MM.1S (cell line): ENCODE measurements at regions not wholly inside any gene's neighbourhood (a gene's known extent, or its start where the extent isn't known, plus 50 kb on each side); places are given as distances from the start of the nearest gene placed in this dataset.

Source experiments
- EZH2 ChIP-seq: fragments of 300-600 bp; sonication (generic); optimal IDR thresholded peaks from 2 replicates; pipeline ENCODE3; 2017; ENCODE audit warnings: low read depth, mild to moderate bottlenecking, antibody characterized with exemption, low read length, mixed read lengths
- TF ChIP-seq, protein P1 (sequence below): fragments of 300-600 bp; sonication (generic); IDR thresholded peaks from 2 replicates; pipeline ENCODE4 v1.5.1; 2016; ENCODE audit warnings: antibody characterized with exemption, low read length, mixed read lengths

DNA sequence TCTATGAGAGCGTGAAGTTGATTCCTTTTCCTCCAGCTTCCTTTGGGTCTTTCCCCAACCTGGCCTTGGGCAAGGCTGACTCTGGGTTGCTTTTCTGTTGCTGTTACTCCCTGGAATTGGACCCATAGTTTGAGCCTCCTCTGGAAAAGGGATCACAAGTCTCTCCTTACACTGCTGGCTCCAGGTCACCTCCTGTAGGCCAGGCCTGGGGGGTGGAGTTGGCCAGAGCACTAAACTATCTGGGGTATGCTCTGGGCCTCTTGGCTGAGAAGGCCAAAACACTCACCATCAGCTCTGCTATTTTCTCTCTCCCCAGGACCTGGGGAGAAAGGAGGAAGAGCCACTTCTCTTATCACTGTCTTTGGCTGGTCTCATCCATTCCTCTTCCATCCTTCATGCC, 56.5 kb upstream of the NCOA1 start:
- TF ChIP-seq, protein P1, sequence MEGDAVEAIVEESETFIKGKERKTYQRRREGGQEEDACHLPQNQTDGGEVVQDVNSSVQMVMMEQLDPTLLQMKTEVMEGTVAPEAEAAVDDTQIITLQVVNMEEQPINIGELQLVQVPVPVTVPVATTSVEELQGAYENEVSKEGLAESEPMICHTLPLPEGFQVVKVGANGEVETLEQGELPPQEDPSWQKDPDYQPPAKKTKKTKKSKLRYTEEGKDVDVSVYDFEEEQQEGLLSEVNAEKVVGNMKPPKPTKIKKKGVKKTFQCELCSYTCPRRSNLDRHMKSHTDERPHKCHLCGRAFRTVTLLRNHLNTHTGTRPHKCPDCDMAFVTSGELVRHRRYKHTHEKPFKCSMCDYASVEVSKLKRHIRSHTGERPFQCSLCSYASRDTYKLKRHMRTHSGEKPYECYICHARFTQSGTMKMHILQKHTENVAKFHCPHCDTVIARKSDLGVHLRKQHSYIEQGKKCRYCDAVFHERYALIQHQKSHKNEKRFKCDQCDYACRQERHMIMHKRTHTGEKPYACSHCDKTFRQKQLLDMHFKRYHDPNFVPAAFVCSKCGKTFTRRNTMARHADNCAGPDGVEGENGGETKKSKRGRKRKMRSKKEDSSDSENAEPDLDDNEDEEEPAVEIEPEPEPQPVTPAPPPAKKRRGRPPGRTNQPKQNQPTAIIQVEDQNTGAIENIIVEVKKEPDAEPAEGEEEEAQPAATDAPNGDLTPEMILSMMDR, result no peak
- no peak for TF ChIP-seq EZH2
